T-helper 17 cell (primary cell): ENCODE measurements at regions not wholly inside any gene's neighbourhood (a gene's known extent, or its start where the extent isn't known, plus 50 kb on each side); places are given as distances from the start of the nearest gene placed in this dataset.
"Not testable (repeated sequence)": the region's sequence is repeated elsewhere in the genome, so short reads cannot be mapped to it uniquely, and the experiment has no call there.

ENCODE experiments used
- ATAC-seq: fragments of 150-1000 bp; cut with Tn5 transposase; 2 replicates; pipeline ENCODE4 v1.10.0; 2021; ENCODE audit warnings: mild to moderate bottlenecking, moderate library complexity
- DNase-seq, 3 donors: peaks; one replicate each; pipeline versions ENCODE4 v3.0.0 to v3.0.0-alpha.2; 2020 to 2021
- H3K9me3 ChIP-seq: one replicate; pipeline ENCODE4 v1.7.0; 2013; ENCODE audit warnings: low read length, mild to moderate bottlenecking; ENCODE audit not compliant: control insufficient read depth, poor library complexity, severe bottlenecking
- H3K27ac Mint-ChIP-seq: one replicate; pipeline ENCODE4 v1.8.0; 2022; ENCODE audit warnings: mild to moderate bottlenecking, moderate library complexity, mixed read lengths
- H3K27me3 Mint-ChIP-seq: one replicate; pipeline ENCODE4 v1.8.0; 2022; ENCODE audit warnings: mixed read lengths
- H3K36me3 Mint-ChIP-seq: one replicate; pipeline ENCODE4 v1.8.0; 2022; ENCODE audit warnings: low read depth, mixed read lengths
- H3K4me1 Mint-ChIP-seq: one replicate; pipeline ENCODE4 v1.8.0; 2022; ENCODE audit warnings: mild to moderate bottlenecking, mixed read lengths
- H3K4me3 Mint-ChIP-seq: one replicate; pipeline ENCODE4 v1.8.0; 2022; ENCODE audit warnings: mild to moderate bottlenecking, moderate library complexity, mixed read lengths

GRCh38 chr11:112663947-112664634 lies 297.1 kb upstream of the NCAM1 start:
- Mint-ChIP-seq H3K27ac (no peak overlapping the region), H3K4me1 (no peaks in the 10 kb centered on the region), H3K27me3 (peaks cover 20% of the 10 kb centered on the region), H3K4me3 (no peak overlapping the region), H3K36me3 (peaks cover 3% of the 10 kb centered on the region)
- no peaks in the 10 kb centered on the region for H3K9me3 ChIP-seq
- no peak for DNase-seq
- no peak for ATAC-seq

- no peaks in the 10 kb centered on the region for H3K4me1 Mint-ChIP-seq
- H3K36me3 Mint-ChIP-seq: peaks cover 3% of the 10 kb centered on the region
- no peak overlapping the region for H3K27ac Mint-ChIP-seq
- DNase-seq (no peak), ATAC-seq (no peak)
- no peaks in the 10 kb centered on the region for H3K9me3 ChIP-seq
- H3K27me3 Mint-ChIP-seq: peaks cover 29% of the 10 kb centered on the region
- no peak overlapping the region for H3K4me3 Mint-ChIP-seq
These were observed 295.9 kb upstream of the NCAM1 start for GRCh38 chr11:112665291-112665690.

- Mint-ChIP-seq H3K27me3 (peaks cover 29% of the 10 kb centered on the region), H3K36me3 (peaks cover 3% of the 10 kb centered on the region), H3K27ac (no peak overlapping the region), H3K4me1 (no peaks in the 10 kb centered on the region), H3K4me3 (no peak overlapping the region)
- DNase-seq (no peak), ATAC-seq (no peak)
- H3K9me3 ChIP-seq: no peaks in the 10 kb centered on the region
These were observed 295.0 kb upstream of the NCAM1 start for GRCh38 chr11:112666253-112666652.

- H3K4me3 Mint-ChIP-seq: no peak overlapping the region
These were observed 290.2 kb upstream of the NCAM1 start for GRCh38 chr11:112670806-112671570.

GRCh38 chr11:112673401-112673800 lies 287.8 kb upstream of the NCAM1 start:
- not testable (repeated sequence) for H3K36me3 Mint-ChIP-seq, H3K4me1 Mint-ChIP-seq
- H3K27me3 Mint-ChIP-seq: peaks cover 19% of the 10 kb centered on the region

More at GRCh38 chr11:112670806-112671570, 290.2 kb upstream of the NCAM1 start:
- H3K27ac Mint-ChIP-seq: no peak overlapping the region
- no peak for ATAC-seq
- no peak for DNase-seq
- H3K9me3 ChIP-seq: no peaks in the 10 kb centered on the region
- no peaks in the 10 kb centered on the region for H3K4me1 Mint-ChIP-seq
- peaks cover 21% of the 10 kb centered on the region for H3K27me3 Mint-ChIP-seq
- no peaks in the 10 kb centered on the region for H3K36me3 Mint-ChIP-seq

GRCh38 chr11:112685111-112685510 lies 276.1 kb upstream of the NCAM1 start:
- no peak for DNase-seq
- Mint-ChIP-seq H3K4me3 (no peak overlapping the region), H3K27ac (no peak overlapping the region), H3K27me3 (peaks cover 48% of the 10 kb centered on the region), H3K4me1 (no peaks in the 10 kb centered on the region), H3K36me3 (peaks cover 3% of the 10 kb centered on the region)
- no peak for ATAC-seq
- no peaks in the 10 kb centered on the region for H3K9me3 ChIP-seq

More at GRCh38 chr11:112673401-112673800, 287.8 kb upstream of the NCAM1 start:
- DNase-seq, ATAC-seq, H3K4me3 Mint-ChIP-seq, H3K9me3 ChIP-seq, H3K27ac Mint-ChIP-seq: not testable (repeated sequence)

- DNase-seq: no peak
- ATAC-seq: no peak
- H3K27ac Mint-ChIP-seq: no peak overlapping the region
- H3K9me3 ChIP-seq: no peaks in the 10 kb centered on the region
- peaks cover 47% of the 10 kb centered on the region for H3K27me3 Mint-ChIP-seq
- peaks cover 2% of the 10 kb centered on the region for H3K4me1 Mint-ChIP-seq
- peaks cover 3% of the 10 kb centered on the region for H3K36me3 Mint-ChIP-seq
- no peak overlapping the region for H3K4me3 Mint-ChIP-seq
These were observed 271.4 kb upstream of the NCAM1 start for GRCh38 chr11:112689851-112690250.

GRCh38 chr11:112693781-112694180 lies 267.4 kb upstream of the NCAM1 start:
- H3K9me3 ChIP-seq: no peaks in the 10 kb centered on the region
- H3K27me3 Mint-ChIP-seq: peaks cover 26% of the 10 kb centered on the region
- peaks cover 3% of the 10 kb centered on the region for H3K36me3 Mint-ChIP-seq
- H3K4me3 Mint-ChIP-seq: no peak overlapping the region
- no peak for ATAC-seq
- peaks cover 2% of the 10 kb centered on the region for H3K4me1 Mint-ChIP-seq
- no peak overlapping the region for H3K27ac Mint-ChIP-seq
- no peak for DNase-seq

GRCh38 chr11:112694245-112694644 lies 267.0 kb upstream of the NCAM1 start:
- DNase-seq (no peak), ATAC-seq (no peak)
- Mint-ChIP-seq H3K4me1 (peaks cover 2% of the 10 kb centered on the region), H3K27ac (no peak overlapping the region), H3K36me3 (peaks cover 3% of the 10 kb centered on the region), H3K4me3 (no peak overlapping the region), H3K27me3 (peaks cover 26% of the 10 kb centered on the region)
- no peaks in the 10 kb centered on the region for H3K9me3 ChIP-seq

GRCh38 chr11:112694813-112695212 lies 266.4 kb upstream of the NCAM1 start:
- no peaks in the 10 kb centered on the region for H3K9me3 ChIP-seq
- H3K36me3 Mint-ChIP-seq: no peaks in the 10 kb centered on the region
- no peak overlapping the region for H3K4me3 Mint-ChIP-seq
- H3K4me1 Mint-ChIP-seq: peaks cover 2% of the 10 kb centered on the region
- no peak overlapping the region for H3K27ac Mint-ChIP-seq
- DNase-seq (no peak), ATAC-seq (no peak)
- peaks cover 21% of the 10 kb centered on the region for H3K27me3 Mint-ChIP-seq

GRCh38 chr11:112697391-112698178 lies 263.6 kb upstream of the NCAM1 start:
- Mint-ChIP-seq H3K4me1 (peaks cover 2% of the 10 kb centered on the region), H3K27me3 (peaks cover 19% of the 10 kb centered on the region), H3K4me3 (no peak overlapping the region), H3K36me3 (no peaks in the 10 kb centered on the region), H3K27ac (no peak overlapping the region)
- ATAC-seq (no peak), DNase-seq (no peak)
- H3K9me3 ChIP-seq: no peaks in the 10 kb centered on the region

- Mint-ChIP-seq H3K27me3 (peaks cover 21% of the 10 kb centered on the region), H3K27ac (no peak overlapping the region), H3K36me3 (no peaks in the 10 kb centered on the region), H3K4me1 (no peaks in the 10 kb centered on the region), H3K4me3 (no peak overlapping the region)
- no peak for ATAC-seq
- DNase-seq: no peak
- H3K9me3 ChIP-seq: no peaks in the 10 kb centered on the region
These were observed 256.1 kb upstream of the NCAM1 start for GRCh38 chr11:112705148-112705547.

- ATAC-seq: no peak
- Mint-ChIP-seq H3K27ac (no peak overlapping the region), H3K27me3 (peaks cover 29% of the 10 kb centered on the region), H3K36me3 (no peaks in the 10 kb centered on the region), H3K4me1 (no peaks in the 10 kb centered on the region), H3K4me3 (no peak overlapping the region)
- DNase-seq: no peak
- H3K9me3 ChIP-seq: no peaks in the 10 kb centered on the region
These were observed 254.4 kb upstream of the NCAM1 start for GRCh38 chr11:112706863-112707262.
